Neuronal stem cell (in vitro differentiated cells): ENCODE measurements at regions not wholly inside any gene's neighbourhood (a gene's known extent, or its start where the extent isn't known, plus 50 kb on each side); places are given as distances from the start of the nearest gene placed in this dataset.
"Not testable (repeated sequence)": the region's sequence is repeated elsewhere in the genome, so short reads cannot be mapped to it uniquely, and the experiment has no call there.

Experiments
- DNase-seq: peaks from one replicate; pipeline ENCODE4 v3.0.0-alpha.2; 2013; ENCODE audit warnings: low spot score
- H2AFZ ChIP-seq: one replicate; pipeline ENCODE4 v1.6.1; 2013; ENCODE audit warnings: mild to moderate bottlenecking, low read length, inconsistent platforms
- H2AK5ac ChIP-seq: 2 replicates; pipeline ENCODE4 v1.6.1; 2013; ENCODE audit warnings: low read depth, mild to moderate bottlenecking, inconsistent platforms, low read length, moderate library complexity, mixed read lengths
- H2BK120ac ChIP-seq: 2 replicates; pipeline ENCODE4 v1.6.1; 2013; ENCODE audit warnings: low read depth, mild to moderate bottlenecking, inconsistent platforms, low read length, moderate library complexity, mixed read lengths
- H2BK12ac ChIP-seq: one replicate; pipeline ENCODE4 v1.6.1; 2013; ENCODE audit warnings: low read length, inconsistent platforms
- H2BK15ac ChIP-seq: 2 replicates; pipeline ENCODE4 v1.6.1; 2013; ENCODE audit warnings: mild to moderate bottlenecking, low read length, inconsistent platforms, mixed read lengths
- H2BK5ac ChIP-seq: one replicate; pipeline ENCODE4 v1.6.1; 2013; ENCODE audit warnings: inconsistent platforms, mild to moderate bottlenecking, low read length, moderate library complexity
- H3K14ac ChIP-seq: one replicate; pipeline ENCODE4 v1.6.1; 2013; ENCODE audit warnings: low read length, inconsistent platforms
- H3K18ac ChIP-seq: 2 replicates; pipeline ENCODE4 v1.6.1; 2013; ENCODE audit warnings: low read length, inconsistent platforms
- H3K23ac ChIP-seq: 2 replicates; pipeline ENCODE4 v1.6.1; 2013; ENCODE audit warnings: low read depth, mild to moderate bottlenecking, mixed read lengths, low read length, inconsistent platforms; ENCODE audit not compliant: poor library complexity
- H3K27ac ChIP-seq: replicated peaks from 3 replicates; pipeline ENCODE4 v1.5.1; 2013; ENCODE audit warnings: low read length, inconsistent platforms
- H3K27me3 ChIP-seq, 3 experiments: 2 replicates each; pipeline ENCODE4 v1.6.1; 2013; ENCODE audit warnings: low read length in 3 of 3, mild to moderate bottlenecking in 2 of 3, inconsistent platforms in 1 of 3, low read depth in 1 of 3, mixed read lengths in 1 of 3, moderate library complexity in 1 of 3; ENCODE audit not compliant: control insufficient read depth in 3 of 3, insufficient read depth in 3 of 3
- H3K36me3 ChIP-seq, 2 donors: replicated peaks in 1 of 2; 2 replicates each; pipeline ENCODE4 v1.6.1; 2013; ENCODE audit warnings: low read length in 2 of 2; ENCODE audit not compliant: control insufficient read depth in 2 of 2, insufficient read depth in 2 of 2
- H3K4ac ChIP-seq: 2 replicates; pipeline ENCODE4 v1.6.1; 2013; ENCODE audit warnings: inconsistent platforms, mild to moderate bottlenecking, low read length, moderate library complexity
- H3K4me1 ChIP-seq, 2 donors: 1 replicate in 1 of 2; 2 replicates in 1 of 2; pipeline ENCODE4 v1.6.1; 2013; ENCODE audit warnings: low read length in 2 of 2, low read depth in 1 of 2; ENCODE audit not compliant: control insufficient read depth in 2 of 2, insufficient read depth in 1 of 2
- H3K4me2 ChIP-seq: one replicate; pipeline ENCODE4 v1.6.1; 2013; ENCODE audit warnings: mild to moderate bottlenecking, low read length, inconsistent platforms; ENCODE audit not compliant: insufficient read depth, poor library complexity, severe bottlenecking
- H3K4me3 ChIP-seq, 2 donors: 2 replicates each; pipeline ENCODE4 v1.5.1; 2013; ENCODE audit warnings: low read length in 2 of 2, mild to moderate bottlenecking in 2 of 2, inconsistent platforms in 1 of 2, moderate library complexity in 1 of 2
- H3K79me1 ChIP-seq: one replicate; pipeline ENCODE4 v1.6.1; 2013; ENCODE audit warnings: low read depth, mild to moderate bottlenecking, inconsistent platforms, low read length, moderate library complexity
- H3K9ac ChIP-seq: one replicate; pipeline ENCODE4 v1.6.1; 2013; ENCODE audit warnings: mild to moderate bottlenecking, low read depth, low read length, inconsistent platforms; ENCODE audit not compliant: poor library complexity
- H3K9me3 ChIP-seq, 2 donors: replicated peaks in 1 of 2; 2 replicates each; pipeline versions ENCODE3 to v1.6.1; 2013; ENCODE audit warnings: low read length in 2 of 2, mild to moderate bottlenecking in 2 of 2, inconsistent platforms in 1 of 2, low read depth in 1 of 2, mixed read lengths in 1 of 2, moderate library complexity in 1 of 2; ENCODE audit not compliant: control insufficient read depth in 2 of 2, insufficient read depth in 1 of 2
- H4K8ac ChIP-seq: one replicate; pipeline ENCODE4 v1.6.1; 2013; ENCODE audit warnings: low read depth, mild to moderate bottlenecking, inconsistent platforms, low read length, moderate library complexity
- H4K91ac ChIP-seq: one replicate; pipeline ENCODE4 v1.6.1; 2013; ENCODE audit warnings: low read length, low read depth, mild to moderate bottlenecking, inconsistent platforms; ENCODE audit not compliant: poor library complexity
- WGBS, 2 donors: extraction: QIAGEN DNeasy Blood & Tissue Kit; methylation state at CpG; one replicate each; pipeline ENCODE4 v1.1.7; 2013; ENCODE audit warnings: missing lambda C conversion rate in 2 of 2, mixed read lengths in 1 of 2; ENCODE audit not compliant: insufficient read length in 2 of 2, insufficient replicate concordance in 1 of 2; ENCODE audit errors: extremely low coverage in 2 of 2; 5-methylcytosine and 5-hydroxymethylcytosine counted together

- Histone ChIP-seq H3K18ac (no peak overlapping the region), H4K8ac (no peak overlapping the region), H2BK5ac (no peak overlapping the region), H3K14ac (no peak overlapping the region), H3K27ac (no peak overlapping the region), H3K9ac (no peak overlapping the region), H4K91ac (no peak overlapping the region), H2AK5ac (no peak overlapping the region), H3K4ac (no peak overlapping the region), H3K4me1 (peaks cover 0 to 2% of the 10 kb centered on the region in 2 donors), H3K4me2 (no peak overlapping the region), H3K36me3 (no peaks in the 10 kb centered on the region), H3K27me3 (no peaks in the 10 kb centered on the region), H3K79me1 (no peaks in the 10 kb centered on the region), H3K4me3 (no peak overlapping the region), H3K23ac (no peak overlapping the region), H2BK12ac (no peak overlapping the region), H2BK120ac (no peak overlapping the region), H2BK15ac (no peak overlapping the region), H2AFZ (no peak overlapping the region), H3K9me3 (no peaks in the 10 kb centered on the region)
- no CpG with 5 or more reads among the region's 1 CpG for WGBS, 2 donors
- no peak for DNase-seq
These were observed 947.1 kb upstream of the HS3ST1 start for GRCh38 chr4:12375805-12376204.

DNA sequence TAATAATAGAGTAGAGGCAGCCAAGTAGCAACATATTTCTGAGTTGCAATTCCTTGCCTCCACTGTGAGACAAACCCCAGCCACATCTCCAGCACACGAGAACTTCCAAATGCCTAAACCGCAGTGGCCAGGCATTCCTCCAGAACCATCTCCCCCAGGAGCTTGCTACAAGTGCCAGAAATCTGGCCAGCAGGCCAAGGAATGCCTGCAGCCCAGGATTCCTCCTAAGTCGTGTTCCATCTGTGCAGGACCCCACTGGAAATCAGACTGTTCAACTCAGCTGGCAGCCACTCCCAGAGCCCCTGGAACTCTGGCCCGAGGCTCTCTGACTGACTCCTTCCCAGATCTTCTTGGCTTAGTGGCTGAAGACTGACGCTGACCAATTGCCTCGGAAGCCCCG lies 937.2 kb upstream of the HS3ST1 start:
- not testable (repeated sequence) for H3K4me1 ChIP-seq, H4K91ac ChIP-seq, H3K27ac ChIP-seq, H3K79me1 ChIP-seq, H3K18ac ChIP-seq, H3K9ac ChIP-seq, H3K36me3 ChIP-seq, H3K27me3 ChIP-seq, H2BK120ac ChIP-seq, H3K9me3 ChIP-seq, H3K4ac ChIP-seq, H2AFZ ChIP-seq, H2BK15ac ChIP-seq, H2AK5ac ChIP-seq, H3K14ac ChIP-seq, H2BK5ac ChIP-seq, H4K8ac ChIP-seq, H2BK12ac ChIP-seq, H3K4me3 ChIP-seq, DNase-seq, H3K4me2 ChIP-seq, H3K23ac ChIP-seq
- no CpG with 5 or more reads among the region's 7 CpGs for WGBS, 2 donors

- Histone ChIP-seq H4K91ac (no peak overlapping the region), H3K4me1 (no peaks in the 10 kb centered on the region), H2AFZ (no peak overlapping the region), H3K4ac (no peak overlapping the region), H2AK5ac (no peak overlapping the region), H3K9me3 (no peaks in the 10 kb centered on the region), H3K14ac (no peak overlapping the region), H3K27ac (no peak overlapping the region), H2BK12ac (no peak overlapping the region), H3K9ac (no peak overlapping the region), H3K4me2 (no peak overlapping the region), H3K36me3 (no peaks in the 10 kb centered on the region), H2BK15ac (no peak overlapping the region), H3K18ac (no peak overlapping the region), H3K27me3 (no peaks in the 10 kb centered on the region), H2BK120ac (no peak overlapping the region), H3K79me1 (no peaks in the 10 kb centered on the region), H2BK5ac (no peak overlapping the region), H3K4me3 (no peak overlapping the region), H4K8ac (no peak overlapping the region), H3K23ac (no peak overlapping the region)
- DNase-seq: no peak
- no CpG with 5 or more reads among the region's 1 CpG for WGBS, 2 donors
These were observed 931.7 kb upstream of the HS3ST1 start for GRCh38 chr4:12360391-12360790.

- WGBS, 2 donors: no CpG with 5 or more reads among the region's 3 CpGs
- Histone ChIP-seq H3K9ac (no peak overlapping the region), H3K27ac (no peak overlapping the region), H2BK15ac (no peak overlapping the region), H3K36me3 (no peaks in the 10 kb centered on the region), H4K8ac (no peak overlapping the region), H3K9me3 (no peaks in the 10 kb centered on the region), H2BK5ac (no peak overlapping the region), H2BK12ac (no peak overlapping the region), H2AFZ (no peak overlapping the region), H3K4me2 (no peak overlapping the region), H3K4me3 (no peak overlapping the region), H2AK5ac (no peak overlapping the region), H3K23ac (no peak overlapping the region), H2BK120ac (no peak overlapping the region), H3K18ac (no peak overlapping the region), H3K4me1 (no peaks in the 10 kb centered on the region), H3K14ac (no peak overlapping the region), H3K79me1 (no peaks in the 10 kb centered on the region), H3K4ac (no peak overlapping the region), H4K91ac (no peak overlapping the region), H3K27me3 (no peaks in the 10 kb centered on the region)
- DNase-seq: no peak
These were observed 930.7 kb upstream of the HS3ST1 start for GRCh38 chr4:12359420-12359819.
